Adrenal gland (tissue), 9 donors: ENCODE measurements at regions not wholly inside any gene's neighbourhood (a gene's known extent, or its start where the extent isn't known, plus 50 kb on each side); places are given as distances from the start of the nearest gene placed in this dataset.

Experiments
- DNase-seq, 7 donors: peaks; one replicate each; pipeline ENCODE4 v3.0.0-alpha.2; 2019 to 2020
- H3K27ac ChIP-seq, 5 donors: fragments of 200-600 bp; sonication (generic) in 4 of 5; 1 replicate in 3 of 5; 2 replicates in 2 of 5; pipeline versions ENCODE4 v1.5.1 to v1.8.0; 2016 to 2020; ENCODE audit warnings: mild to moderate bottlenecking in 1 of 5
- H3K27me3 ChIP-seq: fragments of 200-600 bp; 2 replicates; pipeline ENCODE4 v1.8.0; 2021
- H3K36me3 ChIP-seq, 2 donors: fragments of 200-600 bp; replicated peaks in 1 of 2; 1 replicate in 1 of 2; 2 replicates in 1 of 2; pipeline versions ENCODE4 v1.5.1 to v1.8.0; 2018 to 2022
- H3K4me1 ChIP-seq, 2 donors: fragments of 200-600 bp; replicated peaks in 1 of 2; 1 replicate in 1 of 2; 2 replicates in 1 of 2; pipeline versions ENCODE4 v1.5.1 to v1.8.0; 2018 to 2021
- H3K4me3 ChIP-seq, 4 donors: fragments of 200-600 bp; sonication (generic) in 3 of 4; one replicate each; pipeline ENCODE4 v1.5.1; 2016 to 2018
- H3K9me3 ChIP-seq, 3 donors: fragments of 200-600 bp; sonication (generic) in 1 of 3; replicated peaks in 1 of 3; 1 replicate in 2 of 3; 2 replicates in 1 of 3; pipeline versions ENCODE4 v1.5.1 to v1.8.0; 2016 to 2021
- CTCF ChIP-seq, 6 experiments: fragments of 450-650 bp in 4 of 6; fragments of 200-600 bp in 2 of 6; sonication (generic) in 1 of 6; IDR thresholded peaks; 1 replicate in 5 of 6; 2 replicates in 1 of 6; pipeline versions ENCODE4 v1.5.1 to v1.8.0; 2016 to 2021; ENCODE audit warnings: antibody characterized with exemption in 6 of 6, mild to moderate bottlenecking in 2 of 6, moderate library complexity in 1 of 6
- POLR2A ChIP-seq, 2 donors: fragments of 450-650 bp; IDR thresholded peaks; one replicate each; pipeline ENCODE4 v1.6.1; 2017; ENCODE audit warnings: antibody characterized with exemption in 2 of 2, mild to moderate bottlenecking in 2 of 2, moderate library complexity in 1 of 2
- WGBS, 4 donors: extraction: QIAGEN DNeasy Blood & Tissue Kit in 2 of 4; methylation state at CpG; one replicate each; pipeline versions ENCODE4 v1.1.5 to v1.1.7; 2013 to 2017; 5-methylcytosine and 5-hydroxymethylcytosine counted together
- intact Hi-C, 2 donors: fragments of 100-400 bp; cut with DNase I; formaldehyde crosslinking; loops; one replicate each; pipeline versions ENCODE4 v1.14.1 to v1.15.0; 2022 to 2023
- donor health status: healthy with polysubstance abuse.
- donor health status: Bipolar disorder and iron deficiency.
- donor health status: DM: yes; HTN: yes; CAD: no.
- donor health status: DM: no; HTN: no; CAD: no.
- donor health status: DM: no; HTN: no; CAD: no.

- H3K4me3 ChIP-seq: no peak overlapping the region
Measured at GRCh38 chr1:59100708-59101374, 196.1 kb upstream of the FGGY start.

GRCh38 chr1:59101518-59101917 lies 195.4 kb upstream of the FGGY start:
- no peaks in the 10 kb centered on the region for H3K36me3 ChIP-seq

More at GRCh38 chr1:59100708-59101374, 196.1 kb upstream of the FGGY start:
- H3K27ac ChIP-seq: peak overlapping the region in 1 of 5 donors; percentile 29
- DNase-seq: peak in 4 of 7 donors; percentile 19 to 55 (median 26)
- H3K27me3 ChIP-seq: no peaks in the 10 kb centered on the region
- intact Hi-C loops: no loop called here
- peaks cover 0 to 12% of the 10 kb centered on the region in 2 donors for H3K4me1 ChIP-seq
- H3K36me3 ChIP-seq: no peaks in the 10 kb centered on the region
- 45 to 82% (median 62%) methylated on average over 1 of the region's 1 CpG for WGBS, 4 donors
- TF ChIP-seq POLR2A (IDR thresholded peaks at IDR 0.05) (no peak), CTCF (IDR thresholded peaks at IDR 0.05) (no peak)
- no peaks in the 10 kb centered on the region for H3K9me3 ChIP-seq

GRCh38 chr1:59103457-59103856 lies 193.4 kb upstream of the FGGY start:
- no peak overlapping the region for H3K27ac ChIP-seq
- no peak for TF ChIP-seq CTCF (IDR thresholded peaks at IDR 0.05)
- TF ChIP-seq POLR2A (IDR thresholded peaks at IDR 0.05): no peak
- H3K27me3 ChIP-seq: no peaks in the 10 kb centered on the region
- DNase-seq: no peak
- intact Hi-C loops: no loop called here
- H3K36me3 ChIP-seq: no peaks in the 10 kb centered on the region
- 92 to 97% (median 94%) methylated on average over 4 of the region's 4 CpGs for WGBS, 4 donors
- no peaks in the 10 kb centered on the region for H3K9me3 ChIP-seq
- H3K4me3 ChIP-seq: no peak overlapping the region
- H3K4me1 ChIP-seq: peaks cover 0 to 5% of the 10 kb centered on the region in 2 donors

More at GRCh38 chr1:59101518-59101917, 195.4 kb upstream of the FGGY start:
- no peaks in the 10 kb centered on the region for H3K9me3 ChIP-seq
- H3K27me3 ChIP-seq: no peaks in the 10 kb centered on the region
- intact Hi-C loops: no loop called here
- WGBS, 4 donors: 50 to 77% (median 60%) methylated on average over 2 of the region's 2 CpGs
- no peak for DNase-seq
- TF ChIP-seq CTCF (IDR thresholded peaks at IDR 0.05): no peak
- peaks cover 0 to 11% of the 10 kb centered on the region in 2 donors for H3K4me1 ChIP-seq
- H3K4me3 ChIP-seq: no peak overlapping the region
- H3K27ac ChIP-seq: no peak overlapping the region

- TF ChIP-seq CTCF (IDR thresholded peaks at IDR 0.05) (no peak), POLR2A (IDR thresholded peaks at IDR 0.05) (no peak)
- 51 to 66% (median 58%) methylated on average over 4 of the region's 4 CpGs for WGBS, 4 donors
- Histone ChIP-seq H3K27me3 (no peaks in the 10 kb centered on the region), H3K4me1 (peaks cover 0 to 5% of the 10 kb centered on the region in 2 donors), H3K9me3 (no peaks in the 10 kb centered on the region), H3K27ac (no peak overlapping the region), H3K4me3 (no peak overlapping the region), H3K36me3 (no peaks in the 10 kb centered on the region)
- DNase-seq: peak in 3 of 7 donors; percentile 16 to 51 (median 31)
- intact Hi-C loops: no loop called here
Measured at GRCh38 chr1:59104191-59104760, 192.6 kb upstream of the FGGY start.
